H1 (cell line): ENCODE measurements at regions not wholly inside any gene's neighbourhood (a gene's known extent, or its start where the extent isn't known, plus 50 kb on each side); places are given as distances from the start of the nearest gene placed in this dataset.
A peak's percentile ranks its signal among the peaks of the same experiment; 100 is the strongest.

Experiments used
- CTCF ChIA-PET: fragments of 300-600 bp; sonication (Branson Sonifier 250); formaldehyde crosslinking; loops from one replicate; lab custom pipeline; 2021; ENCODE audit not compliant: partially characterized antibody; lab: Charles Lee
- POLR2A ChIA-PET: fragments of 300-600 bp; sonication (Branson Sonifier 250); formaldehyde crosslinking; loops from one replicate; lab custom pipeline; 2021; ENCODE audit warnings: inconsistent platforms; ENCODE audit not compliant: partially characterized antibody; lab: Charles Lee
- DNase-seq, 2 experiments: peaks; one replicate each; pipeline versions ENCODE4 v3.0.0 to v3.0.0-alpha.2; 2010 to 2022; ENCODE audit warnings: low spot score in 2 of 2, low read depth in 1 of 2, mixed read lengths in 1 of 2
- FAIRE-seq: peaks from 2 replicates; lab custom pipeline; 2011; peaks lifted over from hg19 to GRCh38; lab: Jason Lieb, UNC
- H2AFZ ChIP-seq: 2 replicates; pipeline ENCODE4 v1.8.1; 2012; ENCODE audit warnings: low read length, inconsistent platforms
- H2AK5ac ChIP-seq: 2 replicates; pipeline ENCODE4 v1.6.1; 2013; ENCODE audit warnings: low read depth, low read length
- H2BK120ac ChIP-seq: replicated peaks from 2 replicates; pipeline ENCODE3; 2013; ENCODE audit warnings: low read depth, low read length, inconsistent platforms
- H2BK12ac ChIP-seq: 2 replicates; pipeline ENCODE4 v1.6.1; 2013; ENCODE audit warnings: low read depth, low read length
- H2BK15ac ChIP-seq: 2 replicates; pipeline ENCODE4 v1.6.1; 2013; ENCODE audit warnings: low read length
- H2BK20ac ChIP-seq: 2 replicates; pipeline ENCODE4 v1.6.1; 2013; ENCODE audit warnings: low read length
- H2BK5ac ChIP-seq: 2 replicates; pipeline ENCODE4 v1.6.1; 2013; ENCODE audit warnings: low read depth, low read length
- H3K14ac ChIP-seq: 2 replicates; pipeline ENCODE4 v1.6.1; 2013; ENCODE audit warnings: inconsistent platforms; ENCODE audit not compliant: insufficient read length
- H3K18ac ChIP-seq: 2 replicates; pipeline ENCODE4 v1.6.1; 2013; ENCODE audit warnings: low read length; ENCODE audit errors: extremely low read depth
- H3K23ac ChIP-seq: 2 replicates; pipeline ENCODE4 v1.6.1; 2013; ENCODE audit warnings: inconsistent platforms; ENCODE audit not compliant: insufficient read length
- H3K23me2 ChIP-seq: 2 replicates; pipeline ENCODE4 v1.6.1; 2013; ENCODE audit warnings: low read depth, low read length
- H3K27ac ChIP-seq: 2 replicates; pipeline ENCODE4 v1.6.1; 2011; ENCODE audit warnings: low read depth, low read length, inconsistent platforms
- H3K27me3 ChIP-seq, 4 experiments: replicated peaks in 1 of 4; 1 replicate in 1 of 4; 2 replicates in 3 of 4; pipeline versions ENCODE4 v1.6.1 to v1.8.1; 2011 to 2013; ENCODE audit warnings: low read length in 3 of 4, mild to moderate bottlenecking in 3 of 4, inconsistent platforms in 2 of 4, mixed read lengths in 2 of 4, moderate library complexity in 1 of 4; ENCODE audit not compliant: control insufficient read depth in 3 of 4, insufficient read depth in 3 of 4; ENCODE audit errors: extremely low read depth in 1 of 4
- H3K36me3 ChIP-seq, 4 experiments: 2 replicates each; pipeline versions ENCODE4 v1.6.1 to v1.8.1; 2011 to 2013; ENCODE audit warnings: mild to moderate bottlenecking in 4 of 4, low read length in 3 of 4, moderate library complexity in 2 of 4, control low read depth in 1 of 4, inconsistent platforms in 1 of 4; ENCODE audit not compliant: insufficient read depth in 4 of 4, control insufficient read depth in 2 of 4
- H3K4ac ChIP-seq: replicated peaks from 2 replicates; pipeline ENCODE3; 2013; ENCODE audit warnings: low read length, low read depth, mixed read lengths, inconsistent platforms; ENCODE audit not compliant: insufficient read length
- H3K4me1 ChIP-seq, 4 experiments: replicated peaks in 1 of 4; 1 replicate in 1 of 4; 2 replicates in 3 of 4; pipeline versions ENCODE4 v1.6.1 to v1.8.1; 2011 to 2013; ENCODE audit warnings: low read length in 3 of 4, inconsistent platforms in 2 of 4, mixed read lengths in 1 of 4; ENCODE audit not compliant: insufficient read depth in 4 of 4, control insufficient read depth in 3 of 4
- H3K4me2 ChIP-seq, 2 experiments: 2 replicates each; pipeline versions ENCODE4 v1.6.1 to v1.8.1; 2011 to 2013; ENCODE audit warnings: low read depth in 2 of 2, low read length in 2 of 2, control low read depth in 1 of 2, inconsistent platforms in 1 of 2, mild to moderate bottlenecking in 1 of 2; ENCODE audit not compliant: insufficient read depth in 1 of 2
- H3K4me3 ChIP-seq, 4 experiments: fragments of 200-600, 300-600 bp in 1 of 4; sonication (generic), shearing (Covaris generic), sonication (Bioruptor Twin) in 1 of 4; 2 replicates each; pipeline versions ENCODE4 v1.5.1 to v1.8.1; 2011 to 2016; ENCODE audit warnings: low read length in 4 of 4, low read depth in 3 of 4, control low read depth in 2 of 4, inconsistent platforms in 2 of 4, mild to moderate bottlenecking in 2 of 4, mixed read lengths in 1 of 4, moderate library complexity in 1 of 4; ENCODE audit not compliant: insufficient read depth in 2 of 4; ENCODE audit errors: extremely low read depth in 1 of 4
- H3K56ac ChIP-seq: replicated peaks from 2 replicates; pipeline ENCODE3; 2013; ENCODE audit warnings: low read depth, mild to moderate bottlenecking, mixed read lengths, low read length, inconsistent platforms; ENCODE audit not compliant: insufficient read length
- H3K79me1 ChIP-seq: 2 replicates; pipeline ENCODE4 v1.6.1; 2013; ENCODE audit warnings: low read depth, low read length, control low read depth
- H3K79me2 ChIP-seq, 2 experiments: 2 replicates each; pipeline versions ENCODE4 v1.6.1 to v1.8.1; 2012 to 2013; ENCODE audit warnings: low read length in 2 of 2, mild to moderate bottlenecking in 2 of 2, inconsistent platforms in 1 of 2; ENCODE audit not compliant: insufficient read depth in 2 of 2, control insufficient read depth in 1 of 2
- H3K9ac ChIP-seq, 4 experiments: replicated peaks in 1 of 4; 1 replicate in 1 of 4; 2 replicates in 3 of 4; pipeline versions ENCODE4 v1.6.1 to v1.8.1; 2011 to 2013; ENCODE audit warnings: low read depth in 3 of 4, low read length in 3 of 4, control low read depth in 2 of 4, mild to moderate bottlenecking in 2 of 4, moderate library complexity in 2 of 4, inconsistent platforms in 1 of 4; ENCODE audit errors: extremely low read depth in 1 of 4
- H3K9me3 ChIP-seq, 2 experiments: 2 replicates each; pipeline versions ENCODE4 v1.6.1 to v1.8.1; 2012 to 2013; ENCODE audit warnings: mild to moderate bottlenecking in 2 of 2, moderate library complexity in 2 of 2, control low read depth in 1 of 2, inconsistent platforms in 1 of 2, low read depth in 1 of 2, low read length in 1 of 2, mixed read lengths in 1 of 2; ENCODE audit not compliant: insufficient read depth in 2 of 2
- H4K20me1 ChIP-seq, 2 experiments: replicated peaks in 1 of 2; 2 replicates each; pipeline versions ENCODE3 to v1.8.1; 2011 to 2013; ENCODE audit warnings: inconsistent platforms in 2 of 2, low read length in 2 of 2, mild to moderate bottlenecking in 1 of 2; ENCODE audit not compliant: insufficient read depth in 2 of 2, control insufficient read depth in 1 of 2
- H4K5ac ChIP-seq: 2 replicates; pipeline ENCODE4 v1.6.1; 2013; ENCODE audit warnings: low read length, low read depth, mixed read lengths, inconsistent platforms; ENCODE audit not compliant: insufficient read length
- H4K8ac ChIP-seq: 2 replicates; pipeline ENCODE4 v1.8.0; 2013; ENCODE audit warnings: mild to moderate bottlenecking, moderate library complexity, low read length, inconsistent platforms; ENCODE audit not compliant: insufficient read depth; ENCODE audit errors: extremely low read depth
- H4K91ac ChIP-seq: replicated peaks from 2 replicates; pipeline ENCODE3; 2013; ENCODE audit warnings: low read length, mixed read lengths, inconsistent platforms; ENCODE audit not compliant: insufficient read length
- CEBPB ChIP-seq: IDR thresholded peaks from 2 replicates; pipeline ENCODE4 v1.6.1; 2012; ENCODE audit warnings: low read depth, low read length
- TEAD4 ChIP-seq: IDR thresholded peaks from 2 replicates; pipeline ENCODE4 v1.6.1; 2012; ENCODE audit warnings: low read depth, low read length, inconsistent platforms, mixed read lengths
- WGBS, 2 experiments: shearing (Covaris generic) in 1 of 2; methylation state at CpG; one replicate each; pipeline versions ENCODE4 v1.1.6 to v1.1.7; 2013 to 2015; ENCODE audit warnings: low lambda C conversion rate in 2 of 2, mixed read lengths in 2 of 2, inconsistent platforms in 1 of 2, low coverage in 1 of 2, missing lambda C conversion rate in 1 of 2; ENCODE audit not compliant: insufficient replicate concordance in 2 of 2, insufficient coverage in 1 of 2, insufficient read length in 1 of 2; ENCODE audit errors: extremely low coverage in 1 of 2, missing lambda C conversion rate in 1 of 2; 5-methylcytosine and 5-hydroxymethylcytosine counted together

DNA sequence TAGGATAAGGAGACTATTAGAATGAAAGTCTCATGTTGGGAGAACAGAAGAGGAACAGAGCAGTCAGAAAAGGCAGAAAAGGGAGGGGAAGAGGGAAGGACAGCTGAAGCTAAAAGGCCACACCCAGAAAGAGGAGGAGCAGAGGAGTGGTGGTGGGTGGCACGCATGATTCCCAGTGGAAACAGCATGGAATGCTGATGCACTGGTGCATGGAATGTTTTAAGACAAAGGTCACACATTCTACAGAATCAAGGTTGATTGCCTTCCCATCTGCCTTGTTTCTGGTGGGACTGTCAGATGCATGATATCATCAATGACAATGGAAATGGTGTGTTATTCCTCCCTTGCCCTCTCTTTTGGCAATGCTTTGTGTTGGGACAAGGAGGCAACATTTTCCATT, 285.4 kb upstream of the MKI67 start:
- H3K4ac ChIP-seq: no peak overlapping the region
- no peak for TF ChIP-seq CEBPB
- peak; percentile 63 for TF ChIP-seq TEAD4
- H2BK5ac ChIP-seq: no peak overlapping the region
- H3K27ac ChIP-seq: no peak overlapping the region
- H4K91ac ChIP-seq: no peak overlapping the region
- CTCF ChIA-PET: no interaction called here
- no peaks in the 10 kb centered on the region for H3K36me3 ChIP-seq
- H3K9me3 ChIP-seq: no peaks in the 10 kb centered on the region
- H3K9ac ChIP-seq: no peak overlapping the region
- no peak overlapping the region for H2BK15ac ChIP-seq
- H2BK20ac ChIP-seq: no peak overlapping the region
- H3K14ac ChIP-seq: no peak overlapping the region
- H2BK12ac ChIP-seq: no peak overlapping the region
- H3K4me1 ChIP-seq: peaks cover 0 to 6% (median 0%) of the 10 kb centered on the region in 4 experiments; a peak in 3 of 7 replicates
- no peak overlapping the region for H3K18ac ChIP-seq
- no peak overlapping the region for H2BK120ac ChIP-seq
- no peak overlapping the region for H4K8ac ChIP-seq
- WGBS, 2 experiments: 87% methylated on average over 1 of the region's 1 CpG; no CpG with 5 or more reads in 1 of the 2 experiments
- no peak overlapping the region for H3K4me2 ChIP-seq
- 0 out of 2 replicates have a peak overlapping the region, but pooled peaks have one; percentile 4 for H2AFZ ChIP-seq
- H2AK5ac ChIP-seq: no peak overlapping the region
- no peak overlapping the region for H3K56ac ChIP-seq
- DNase-seq (no peak), FAIRE-seq (no peak)
- H4K20me1 ChIP-seq: no peaks in the 10 kb centered on the region
- H4K5ac ChIP-seq: no peak overlapping the region
- H3K79me2 ChIP-seq: no peaks in the 10 kb centered on the region
- H3K23me2 ChIP-seq: no peaks in the 10 kb centered on the region
- no peaks in the 10 kb centered on the region for H3K79me1 ChIP-seq
- no peak overlapping the region for H3K23ac ChIP-seq
- no peaks in the 10 kb centered on the region for H3K27me3 ChIP-seq
- H3K4me3 ChIP-seq: no peak overlapping the region
- POLR2A ChIA-PET: no interaction called here
